Activated naive CD4-positive, alpha-beta T cell treated with anti-CD3 and anti-CD28 coated beads for 36 hours (primary cell): ENCODE measurements at regions not wholly inside any gene's neighbourhood (a gene's known extent, or its start where the extent isn't known, plus 50 kb on each side); places are given as distances from the start of the nearest gene placed in this dataset.

Source experiments
- CTCF ChIA-PET: fragments of 350-600 bp; sonication (Branson Sonifier 250); formaldehyde crosslinking; loops from one replicate; lab custom pipeline; 2021; ENCODE audit warnings: antibody characterized with exemption; lab: Charles Lee
- DNase-seq: peaks from one replicate; pipeline ENCODE4 v3.0.0-alpha.2; 2020
- H3K27ac Mint-ChIP-seq: one replicate; pipeline ENCODE4 v1.8.0; 2021; ENCODE audit warnings: mild to moderate bottlenecking, mixed read lengths
- H3K27me3 Mint-ChIP-seq: one replicate; pipeline ENCODE4 v1.8.0; 2021; ENCODE audit warnings: low read depth, mixed read lengths
- H3K36me3 Mint-ChIP-seq: one replicate; pipeline ENCODE4 v1.8.0; 2021; ENCODE audit warnings: low read depth, mixed read lengths
- H3K4me1 Mint-ChIP-seq: one replicate; pipeline ENCODE4 v1.8.0; 2021; ENCODE audit warnings: low read depth, mixed read lengths
- H3K4me3 Mint-ChIP-seq: one replicate; pipeline ENCODE4 v1.8.0; 2021; ENCODE audit warnings: mild to moderate bottlenecking, moderate library complexity, mixed read lengths
- H3K9me3 Mint-ChIP-seq: one replicate; pipeline ENCODE4 v1.8.0; 2021; ENCODE audit warnings: mixed read lengths
- intact Hi-C: fragments of 100-400 bp; cut with micrococcal nuclease; formaldehyde crosslinking; loops from one replicate; pipeline ENCODE4 v1.15.1; 2023

DNA sequence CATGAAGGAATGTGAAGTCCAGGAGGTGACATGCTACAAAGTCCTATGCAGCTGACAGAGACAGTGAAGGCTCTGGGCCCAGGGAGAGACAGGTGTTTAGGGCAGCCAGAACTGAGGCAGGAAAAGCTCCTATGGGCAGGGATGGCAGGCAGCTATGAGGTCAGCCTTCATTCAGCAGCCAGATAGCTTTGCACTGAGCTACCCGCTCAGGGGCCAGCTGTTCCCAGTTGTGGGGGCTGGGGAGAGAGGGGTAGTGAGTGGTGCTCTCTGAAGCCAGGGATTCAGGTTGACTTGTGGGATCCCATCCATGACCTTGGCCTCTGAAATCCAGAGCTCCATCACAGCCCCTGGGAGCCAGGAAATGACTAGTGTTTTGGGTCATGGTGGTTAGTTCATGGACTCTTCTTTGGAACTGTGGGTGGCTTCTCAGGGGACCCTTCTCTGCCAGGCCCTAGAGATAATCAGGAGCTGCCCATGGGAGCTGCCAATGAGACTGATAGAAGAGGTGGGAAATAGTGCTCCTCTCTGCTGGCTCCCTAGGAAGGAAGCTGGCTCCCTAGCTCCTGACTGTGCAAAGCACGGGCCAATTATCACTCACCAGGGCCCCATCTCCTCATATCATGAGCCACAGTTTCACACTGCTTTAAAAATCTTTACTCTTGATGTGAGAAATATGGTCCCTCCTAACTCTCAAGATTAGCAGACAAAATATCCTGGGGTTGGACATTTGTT, 127.7 kb downstream of the VEGFA start:
- Mint-ChIP-seq H3K36me3 (no peaks in the 10 kb centered on the region), H3K27ac (no peak overlapping the region), H3K4me1 (no peaks in the 10 kb centered on the region), H3K9me3 (peaks cover 5% of the 10 kb centered on the region), H3K4me3 (no peak overlapping the region), H3K27me3 (no peaks in the 10 kb centered on the region)
- CTCF ChIA-PET, result no interaction called here
- intact Hi-C loops, result no loop called here
- no peak for DNase-seq

- DNase-seq, result no peak
- intact Hi-C loops, result no loop called here
- peaks cover 3% of the 10 kb centered on the region for H3K4me1 Mint-ChIP-seq
- no peak overlapping the region for H3K27ac Mint-ChIP-seq
- CTCF ChIA-PET, result no interaction called here
- H3K4me3 Mint-ChIP-seq, result no peak overlapping the region
- H3K9me3 Mint-ChIP-seq, result peaks cover 5% of the 10 kb centered on the region
- H3K36me3 Mint-ChIP-seq, result no peaks in the 10 kb centered on the region
- H3K27me3 Mint-ChIP-seq, result no peaks in the 10 kb centered on the region
Observed at GRCh38 chr6:43896329-43897255, 126.6 kb downstream of the VEGFA start.

DNA sequence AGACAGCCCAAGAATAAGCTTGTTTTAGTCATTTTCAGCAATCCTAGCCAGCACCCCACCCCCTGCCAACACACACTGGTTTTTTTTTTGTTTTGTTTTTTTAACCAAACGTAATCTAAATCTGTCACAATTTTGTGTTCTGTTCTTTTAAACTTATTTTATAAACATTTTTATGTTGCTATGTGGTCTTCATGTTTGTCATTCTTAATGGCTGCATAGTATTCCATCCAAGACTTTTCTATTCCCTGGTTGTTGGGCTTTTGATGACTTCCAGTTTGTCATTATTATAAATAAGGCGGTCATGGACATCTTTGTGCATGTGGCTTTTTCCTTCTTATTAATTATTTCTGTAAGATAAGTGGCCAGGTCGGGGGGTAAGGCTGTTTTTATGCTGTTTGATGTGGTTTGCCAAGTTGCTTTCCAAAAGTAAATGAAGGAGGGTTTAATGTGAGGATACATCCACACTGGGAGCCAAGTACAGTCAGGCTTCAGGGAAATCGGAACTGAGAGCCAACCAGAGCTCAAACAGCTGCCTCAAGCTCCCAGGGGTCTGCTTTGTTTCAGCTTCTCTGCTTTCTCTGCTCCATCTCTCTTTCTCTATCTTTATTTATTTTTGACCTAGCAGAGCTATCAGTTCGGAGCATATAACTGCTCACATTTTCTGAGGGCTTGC, 125.8 kb downstream of the VEGFA start:
- H3K27ac Mint-ChIP-seq, result no peak overlapping the region
- peaks cover 5% of the 10 kb centered on the region for H3K9me3 Mint-ChIP-seq
- no peak for DNase-seq
- intact Hi-C loops, result no loop called here
- H3K4me1 Mint-ChIP-seq, result peaks cover 8% of the 10 kb centered on the region
- H3K36me3 Mint-ChIP-seq, result no peaks in the 10 kb centered on the region
- CTCF ChIA-PET, result no interaction called here
- peaks cover 4% of the 10 kb centered on the region for H3K27me3 Mint-ChIP-seq
- no peak overlapping the region for H3K4me3 Mint-ChIP-seq

- intact Hi-C loops, result no loop called here
Observed at GRCh38 chr6:43893073-43893472, 123.1 kb downstream of the VEGFA start.

DNA sequence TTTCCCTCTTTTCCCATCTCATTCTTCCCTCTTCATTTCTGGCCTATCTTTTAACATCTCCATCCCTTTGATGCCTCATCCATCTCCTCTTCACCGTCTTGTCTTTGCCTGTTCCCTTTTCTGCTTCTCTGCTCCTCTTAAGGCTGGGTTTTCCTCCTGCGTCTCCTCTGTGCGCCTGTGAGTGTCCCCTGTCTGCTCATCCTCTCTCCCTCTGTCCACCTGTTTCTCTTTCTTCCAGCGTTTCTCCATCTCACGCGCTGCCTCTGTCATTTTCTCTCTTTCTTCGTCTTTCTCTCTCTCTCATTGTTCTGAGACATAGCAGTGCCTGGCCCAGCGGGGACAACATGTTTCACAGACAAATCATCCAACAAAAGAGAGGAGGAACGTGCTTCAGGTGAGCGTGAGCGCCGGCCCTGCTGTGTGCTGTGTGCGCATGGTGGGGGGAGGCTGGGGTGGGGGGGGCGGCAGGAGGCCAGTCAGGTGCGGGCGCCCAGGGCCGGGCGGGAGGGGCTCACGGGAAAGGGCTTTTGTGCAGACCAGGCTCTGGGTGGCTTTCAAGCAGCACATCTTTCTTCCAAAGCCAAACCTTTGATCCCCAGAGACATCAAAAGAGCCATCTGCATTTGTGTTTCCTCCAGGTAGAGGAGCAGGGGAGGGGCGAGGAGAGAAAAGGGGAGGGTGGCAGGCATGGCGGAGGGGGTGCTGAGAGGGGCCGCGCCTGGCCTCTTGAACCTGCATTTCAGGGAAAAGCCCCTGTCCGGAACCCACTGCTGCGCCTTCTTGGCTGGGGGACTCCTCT, 121.3 kb downstream of the VEGFA start:
- H3K27ac Mint-ChIP-seq, result no peak overlapping the region
- no peaks in the 10 kb centered on the region for H3K36me3 Mint-ChIP-seq
- CTCF ChIA-PET, result interaction anchor here (1.2 to 1.6 kb wide), 2 partner anchors 123 to 187 kb away, joined by 3 to 5 read pairs; no protein-coding TSS in a partner anchor
- H3K27me3 Mint-ChIP-seq, result peaks cover 11% of the 10 kb centered on the region
- no peak overlapping the region for H3K4me3 Mint-ChIP-seq
- DNase-seq, result no peak
- intact Hi-C loops, result no loop called here
- no peaks in the 10 kb centered on the region for H3K9me3 Mint-ChIP-seq
- H3K4me1 Mint-ChIP-seq, result peaks cover 8% of the 10 kb centered on the region

More at GRCh38 chr6:43893073-43893472, 123.1 kb downstream of the VEGFA start:
- CTCF ChIA-PET, result no interaction called here
- Mint-ChIP-seq H3K9me3 (no peaks in the 10 kb centered on the region), H3K27me3 (peaks cover 11% of the 10 kb centered on the region), H3K36me3 (no peaks in the 10 kb centered on the region), H3K4me1 (peaks cover 8% of the 10 kb centered on the region), H3K27ac (no peak overlapping the region), H3K4me3 (no peak overlapping the region)
- no peak for DNase-seq

DNA sequence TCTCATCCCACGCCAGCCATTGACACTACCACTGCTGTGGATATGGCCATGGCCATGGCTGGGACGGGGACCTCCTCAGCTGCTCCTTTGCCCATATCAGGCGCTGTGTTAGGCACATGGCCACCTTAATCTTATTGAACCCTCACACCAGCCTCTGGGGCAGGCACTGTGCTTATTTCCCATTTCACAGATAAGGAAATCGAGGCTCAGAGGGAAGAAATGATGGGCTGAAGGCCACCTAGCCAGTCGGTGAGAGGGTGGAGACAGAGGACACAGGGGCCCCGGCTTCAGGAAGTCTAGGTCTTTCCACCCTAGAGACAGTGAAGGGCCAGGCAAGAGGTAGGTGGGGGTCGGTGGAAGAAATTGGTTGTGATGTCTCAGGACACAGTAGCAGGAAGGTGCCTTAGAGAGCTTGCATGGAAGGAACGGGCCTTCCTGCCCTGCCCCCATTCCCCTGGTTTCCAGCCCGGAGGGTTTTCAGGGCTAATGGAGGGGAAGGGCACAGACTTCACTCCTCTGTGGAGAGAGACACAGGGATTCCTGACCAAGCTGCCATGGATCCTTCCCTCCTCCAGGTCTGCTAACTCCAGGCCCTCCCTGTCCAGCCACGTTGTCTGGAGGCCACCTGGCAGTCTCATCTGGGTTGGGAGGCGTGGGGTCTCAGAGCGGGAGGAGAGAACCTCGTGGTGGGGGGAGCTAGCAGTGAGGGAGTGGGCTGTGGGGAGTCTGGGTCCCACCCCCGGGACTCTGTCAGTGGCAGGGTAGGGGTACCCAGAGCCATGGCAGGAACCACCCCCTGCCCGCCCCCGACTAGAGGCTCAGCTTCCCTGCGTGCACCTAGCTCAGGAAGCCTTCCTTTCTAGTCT, 120.4 kb downstream of the VEGFA start:
- no peaks in the 10 kb centered on the region for H3K36me3 Mint-ChIP-seq
- H3K27ac Mint-ChIP-seq, result no peak overlapping the region
- no peaks in the 10 kb centered on the region for H3K9me3 Mint-ChIP-seq
- no peak for DNase-seq
- H3K27me3 Mint-ChIP-seq, result peaks cover 11% of the 10 kb centered on the region
- intact Hi-C loops, result no loop called here
- no peak overlapping the region for H3K4me3 Mint-ChIP-seq
- CTCF ChIA-PET, result interaction anchor here (0.6 to 1.6 kb wide), 3 partner anchors 122 to 357 kb away, joined by 3 to 5 read pairs (median 3); no protein-coding TSS in a partner anchor
- H3K4me1 Mint-ChIP-seq, result peaks cover 8% of the 10 kb centered on the region

GRCh38 chr6:43887906-43888683, 118.1 kb downstream of the VEGFA start:
- CTCF ChIA-PET, result interaction anchor here (1.0 kb wide), 1 partner anchor 14 kb away, joined by 3 read pairs; no protein-coding TSS in a partner anchor
- Mint-ChIP-seq H3K4me1 (peaks cover 8% of the 10 kb centered on the region), H3K9me3 (no peaks in the 10 kb centered on the region), H3K4me3 (no peak overlapping the region), H3K36me3 (no peaks in the 10 kb centered on the region), H3K27ac (no peak overlapping the region), H3K27me3 (peaks cover 11% of the 10 kb centered on the region)
- intact Hi-C loops, result no loop called here
- no peak for DNase-seq

DNA sequence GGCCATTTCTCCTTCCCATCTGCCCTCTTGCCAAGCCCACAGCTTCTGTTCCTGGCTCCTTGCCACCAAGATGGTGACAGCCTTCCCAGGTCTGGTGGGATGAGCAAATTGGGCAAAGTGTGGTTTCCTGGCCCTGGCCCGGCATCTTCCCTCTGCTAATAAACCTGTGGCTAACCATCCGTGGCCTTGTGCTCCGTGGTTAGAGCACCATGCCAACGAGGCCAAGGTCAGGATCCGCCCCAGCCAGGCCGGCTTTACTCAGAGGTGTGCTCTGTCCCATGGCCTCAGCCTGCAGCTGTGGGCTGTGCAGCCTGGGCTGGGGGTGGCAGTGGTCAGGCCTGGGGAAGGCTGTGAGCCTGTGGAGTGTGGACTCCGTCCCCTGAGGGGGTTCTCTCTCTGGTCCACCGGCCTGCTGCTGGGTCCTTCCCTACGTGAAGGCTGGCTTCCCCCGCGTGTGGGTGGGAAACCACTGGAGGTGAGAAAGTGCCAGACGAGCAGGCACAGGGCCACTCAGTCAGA, 117.4 kb downstream of the VEGFA start:
- no peak overlapping the region for H3K4me3 Mint-ChIP-seq
- H3K9me3 Mint-ChIP-seq, result no peaks in the 10 kb centered on the region
- no peak for DNase-seq
- peaks cover 11% of the 10 kb centered on the region for H3K27me3 Mint-ChIP-seq
- H3K27ac Mint-ChIP-seq, result no peak overlapping the region
- CTCF ChIA-PET, result no interaction called here
- H3K4me1 Mint-ChIP-seq, result peaks cover 7% of the 10 kb centered on the region
- intact Hi-C loops, result no loop called here
- no peaks in the 10 kb centered on the region for H3K36me3 Mint-ChIP-seq

DNA sequence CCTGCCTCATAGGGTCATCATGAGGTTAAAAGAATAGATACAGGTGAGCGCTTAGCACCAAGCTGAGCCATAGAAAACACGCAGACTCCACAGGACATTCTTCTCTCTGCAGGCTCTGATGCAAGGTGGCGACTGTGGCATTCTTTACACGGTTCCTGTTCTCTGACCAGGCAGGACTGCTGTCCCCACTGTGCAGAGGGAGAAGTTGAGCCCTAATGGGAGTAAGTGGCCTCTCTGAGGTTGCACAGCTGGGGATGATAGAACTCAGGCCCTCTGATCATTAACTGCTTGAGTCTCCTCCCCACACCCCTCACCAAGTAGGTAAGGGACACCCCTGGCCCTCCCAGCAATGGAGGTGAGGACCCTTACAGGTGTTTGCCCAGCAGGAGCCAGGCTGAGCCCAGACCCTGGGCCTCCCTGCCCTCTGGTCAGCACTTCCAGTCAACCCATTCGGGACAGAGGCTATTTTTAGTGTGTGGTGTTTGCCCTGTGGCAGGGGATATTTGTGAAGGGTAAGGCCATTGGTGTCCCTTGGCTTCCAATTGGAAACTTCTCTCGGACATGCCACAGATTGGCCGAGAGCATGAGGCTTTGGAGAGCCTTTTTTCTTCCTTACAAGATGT, 116.8 kb downstream of the VEGFA start:
- Mint-ChIP-seq H3K9me3 (no peaks in the 10 kb centered on the region), H3K4me1 (peaks cover 4% of the 10 kb centered on the region), H3K27me3 (peaks cover 11% of the 10 kb centered on the region), H3K27ac (no peak overlapping the region), H3K36me3 (no peaks in the 10 kb centered on the region), H3K4me3 (no peak overlapping the region)
- intact Hi-C loops, result no loop called here
- CTCF ChIA-PET, result interaction anchor here (0.6 kb wide), 1 partner anchor 85 kb away, joined by 3 read pairs; no protein-coding TSS in a partner anchor
- no peak for DNase-seq

DNA sequence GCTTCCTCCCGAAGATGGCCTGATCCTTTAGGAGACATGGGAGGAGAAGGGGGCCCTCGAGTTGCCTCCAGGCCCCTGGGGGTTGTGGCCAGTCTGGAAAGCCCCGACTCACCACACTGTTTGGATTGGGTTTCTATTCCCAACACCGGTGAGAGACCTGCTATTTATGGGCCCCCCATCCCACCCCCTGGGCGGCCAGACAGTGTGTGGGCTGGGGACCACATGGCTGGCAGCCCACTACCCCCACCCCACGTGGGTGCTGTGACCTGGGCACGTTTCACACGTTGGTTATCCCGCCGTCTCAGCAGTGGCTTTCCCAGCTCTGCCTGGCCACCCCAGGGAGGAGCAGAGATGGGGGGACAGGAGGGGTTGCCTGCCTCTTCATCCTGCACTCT, 116.1 kb downstream of the VEGFA start:
- no peaks in the 10 kb centered on the region for H3K9me3 Mint-ChIP-seq
- no peak overlapping the region for H3K27ac Mint-ChIP-seq
- no peak for DNase-seq
- intact Hi-C loops, result no loop called here
- H3K27me3 Mint-ChIP-seq, result peaks cover 10% of the 10 kb centered on the region
- H3K36me3 Mint-ChIP-seq, result no peaks in the 10 kb centered on the region
- no peak overlapping the region for H3K4me3 Mint-ChIP-seq
- CTCF ChIA-PET, result interaction anchor here (0.6 kb wide), 1 partner anchor 84 kb away, joined by 3 read pairs; no protein-coding TSS in a partner anchor
- peaks cover 3% of the 10 kb centered on the region for H3K4me1 Mint-ChIP-seq
